ENCODE measurements at regions not wholly inside any gene's neighbourhood (a gene's known extent, or its start where the extent isn't known, plus 50 kb on each side); places are given as distances from the start of the nearest gene placed in this dataset.

GRCh38 chr3:23062582-23062981 is 140.5 kb upstream of the UBE2E2 start:
- no peak for DNase-seq (ENCODE audit: low spot score)

GRCh38 chr3:23062982-23063381 is 140.1 kb upstream of the UBE2E2 start:
- no peak for DNase-seq (ENCODE audit: low spot score)

GRCh38 chr3:23067116-23067515 is 136.0 kb upstream of the UBE2E2 start:
- DNase-seq (ENCODE audit: low spot score), result no peak

- DNase-seq (ENCODE audit: low spot score), result peak; percentile 59
These were observed 135.0 kb upstream of the UBE2E2 start for GRCh38 chr3:23068016-23068728.

GRCh38 chr3:23071296-23071695 is 131.8 kb upstream of the UBE2E2 start:
- DNase-seq (ENCODE audit: low spot score), result no peak

GRCh38 chr3:23071758-23072157 is 131.4 kb upstream of the UBE2E2 start:
- no peak for DNase-seq (ENCODE audit: low spot score)

- DNase-seq (ENCODE audit: low spot score), result no peak
These were observed 130.4 kb upstream of the UBE2E2 start for GRCh38 chr3:23072693-23073092.

- peak; percentile 93 for DNase-seq (ENCODE audit: low spot score)
These were observed 129.3 kb upstream of the UBE2E2 start for GRCh38 chr3:23073724-23074305.

GRCh38 chr3:23075496-23075895 is 127.6 kb upstream of the UBE2E2 start:
- peak; percentile 36 for DNase-seq (ENCODE audit: low spot score)

- DNase-seq (ENCODE audit: low spot score), result no peak
These were observed 126.7 kb upstream of the UBE2E2 start for GRCh38 chr3:23076437-23076836.

GRCh38 chr3:23077126-23077525 is 126.0 kb upstream of the UBE2E2 start:
- DNase-seq (ENCODE audit: low spot score), result no peak

- no peak for DNase-seq (ENCODE audit: low spot score)
These were observed 124.4 kb upstream of the UBE2E2 start for GRCh38 chr3:23078735-23079134.

- DNase-seq (ENCODE audit: low spot score), result peak; percentile 27
These were observed 123.2 kb upstream of the UBE2E2 start for GRCh38 chr3:23079976-23080375.

GRCh38 chr3:23083701-23084100 is 119.4 kb upstream of the UBE2E2 start:
- no peak for DNase-seq (ENCODE audit: low spot score)

GRCh38 chr3:23084367-23084766 is 118.8 kb upstream of the UBE2E2 start:
- no peak for DNase-seq (ENCODE audit: low spot score)

GRCh38 chr3:23085261-23085660 is 117.9 kb upstream of the UBE2E2 start:
- no peak for DNase-seq (ENCODE audit: low spot score)

GRCh38 chr3:23086331-23086730 is 116.8 kb upstream of the UBE2E2 start:
- DNase-seq (ENCODE audit: low spot score), result no peak

- DNase-seq (ENCODE audit: low spot score), result no peak
These were observed 116.3 kb upstream of the UBE2E2 start for GRCh38 chr3:23086831-23087230.

- no peak for DNase-seq (ENCODE audit: low spot score)
These were observed 108.7 kb upstream of the UBE2E2 start for GRCh38 chr3:23094412-23094811.

GRCh38 chr3:23094890-23095462 is 108.2 kb upstream of the UBE2E2 start:
- DNase-seq (ENCODE audit: low spot score), result peak; percentile 90

- peak; percentile 74 for DNase-seq (ENCODE audit: low spot score)
These were observed 107.1 kb upstream of the UBE2E2 start for GRCh38 chr3:23096041-23096440.

- no peak for DNase-seq (ENCODE audit: low spot score)
These were observed 104.1 kb upstream of the UBE2E2 start for GRCh38 chr3:23099021-23099420.

GRCh38 chr3:23099677-23100076 is 103.5 kb upstream of the UBE2E2 start:
- DNase-seq (ENCODE audit: low spot score), result no peak

GRCh38 chr3:23100106-23100505 is 103.0 kb upstream of the UBE2E2 start:
- DNase-seq (ENCODE audit: low spot score), result no peak

All from kidney tubule cell (primary cell).